CD14-positive monocyte (primary cell): ENCODE measurements at regions not wholly inside any gene's neighbourhood (a gene's known extent, or its start where the extent isn't known, plus 50 kb on each side); places are given as distances from the start of the nearest gene placed in this dataset.

ENCODE experiments used
- DNase-seq, 3 donors: peaks; one replicate each; pipeline ENCODE4 v3.0.0-alpha.2; 2011 to 2022
- H2AFZ ChIP-seq: 2 replicates; pipeline ENCODE4 v1.6.0; 2012; ENCODE audit warnings: mild to moderate bottlenecking, low read depth, low read length, inconsistent platforms; ENCODE audit not compliant: insufficient read depth, poor library complexity, severe bottlenecking
- H3K27ac ChIP-seq, 2 donors: 1 replicate in 1 of 2; 2 replicates in 1 of 2; pipeline ENCODE4 v1.5.1; 2012 to 2013; ENCODE audit warnings: low read length in 2 of 2, control low read depth in 1 of 2, inconsistent platforms in 1 of 2, low read depth in 1 of 2, mild to moderate bottlenecking in 1 of 2
- H3K27me3 ChIP-seq, 2 donors: one replicate each; pipeline versions ENCODE4 v1.6.0 to v1.6.1; 2011 to 2013; ENCODE audit warnings: low read length in 2 of 2; ENCODE audit not compliant: control insufficient read depth in 2 of 2, insufficient read depth in 2 of 2
- H3K36me3 ChIP-seq, 2 donors: replicated peaks in 1 of 2; 1 replicate in 1 of 2; 2 replicates in 1 of 2; pipeline versions ENCODE4 v1.5.1 to v1.6.1; 2012 to 2013; ENCODE audit warnings: low read length in 2 of 2, control low read depth in 1 of 2, inconsistent platforms in 1 of 2, mild to moderate bottlenecking in 1 of 2; ENCODE audit not compliant: insufficient read depth in 2 of 2, control insufficient read depth in 1 of 2
- H3K4me1 ChIP-seq, 2 donors: 1 replicate in 1 of 2; 2 replicates in 1 of 2; pipeline versions ENCODE4 v1.5.1 to v1.6.1; 2012 to 2013; ENCODE audit warnings: low read length in 2 of 2, control low read depth in 1 of 2, inconsistent platforms in 1 of 2, mild to moderate bottlenecking in 1 of 2, moderate library complexity in 1 of 2; ENCODE audit not compliant: insufficient read depth in 2 of 2, control insufficient read depth in 1 of 2
- H3K4me2 ChIP-seq: replicated peaks from 2 replicates; pipeline ENCODE3; 2012; ENCODE audit warnings: low read length, moderate library complexity, mild to moderate bottlenecking; ENCODE audit not compliant: poor library complexity, severe bottlenecking; ENCODE audit errors: extremely low read depth
- H3K4me3 ChIP-seq, 3 experiments: fragments of 200-600 bp in 1 of 3; sonication (generic) in 1 of 3; replicated peaks in 1 of 3; 1 replicate in 2 of 3; 2 replicates in 1 of 3; pipeline ENCODE4 v1.5.1; 2011 to 2013; ENCODE audit warnings: low read length in 3 of 3, mild to moderate bottlenecking in 3 of 3, control low read depth in 2 of 3, low read depth in 2 of 3, inconsistent platforms in 1 of 3, moderate library complexity in 1 of 3
- H3K79me2 ChIP-seq: 2 replicates; pipeline ENCODE4 v1.6.0; 2012; ENCODE audit warnings: mild to moderate bottlenecking, control low read depth, inconsistent platforms, low read length, moderate library complexity; ENCODE audit not compliant: insufficient read depth
- H3K9ac ChIP-seq: 2 replicates; pipeline ENCODE4 v1.6.0; 2017; ENCODE audit warnings: low read length, mild to moderate bottlenecking; ENCODE audit not compliant: insufficient read depth, poor library complexity, severe bottlenecking
- H3K9me3 ChIP-seq, 2 donors: replicated peaks in 1 of 2; 1 replicate in 1 of 2; 2 replicates in 1 of 2; pipeline versions ENCODE4 v1.5.1 to v1.6.1; 2012 to 2013; ENCODE audit warnings: low read length in 2 of 2, control low read depth in 1 of 2; ENCODE audit not compliant: control insufficient read depth in 1 of 2, insufficient read depth in 1 of 2
- H4K20me1 ChIP-seq: 2 replicates; pipeline ENCODE4 v1.6.0; 2012; ENCODE audit warnings: mild to moderate bottlenecking, low read length, control low read depth, moderate library complexity; ENCODE audit not compliant: insufficient read depth
- H3K27ac Mint-ChIP-seq, 7 donors: one replicate each; pipeline ENCODE4 v1.8.0; 2020; ENCODE audit warnings: mild to moderate bottlenecking in 7 of 7, mixed read lengths in 7 of 7, moderate library complexity in 6 of 7, inconsistent platforms in 2 of 7
- H3K27me3 Mint-ChIP-seq, 3 donors: one replicate each; pipeline ENCODE4 v1.8.0; 2021 to 2022; ENCODE audit warnings: low read depth in 3 of 3, mild to moderate bottlenecking in 3 of 3, mixed read lengths in 3 of 3, moderate library complexity in 3 of 3, inconsistent platforms in 1 of 3
- H3K36me3 Mint-ChIP-seq, 2 donors: one replicate each; pipeline ENCODE4 v1.8.0; 2020; ENCODE audit warnings: mixed read lengths in 2 of 2, inconsistent platforms in 1 of 2, mild to moderate bottlenecking in 1 of 2
- H3K4me1 Mint-ChIP-seq: one replicate; pipeline ENCODE4 v1.8.0; 2020; ENCODE audit warnings: mild to moderate bottlenecking, mixed read lengths
- H3K4me3 Mint-ChIP-seq, 2 donors: one replicate each; pipeline ENCODE4 v1.8.0; 2020; ENCODE audit warnings: mild to moderate bottlenecking in 2 of 2, mixed read lengths in 2 of 2, moderate library complexity in 1 of 2
- H3K9me3 Mint-ChIP-seq, 7 donors: one replicate each; pipeline ENCODE4 v1.8.0; 2020 to 2022; ENCODE audit warnings: mixed read lengths in 7 of 7, mild to moderate bottlenecking in 6 of 7, moderate library complexity in 6 of 7, inconsistent platforms in 2 of 7
- WGBS: methylation state at CpG from one replicate; pipeline ENCODE4 v1.1.5; 2013; ENCODE audit warnings: missing lambda C conversion rate; ENCODE audit not compliant: insufficient coverage; 5-methylcytosine and 5-hydroxymethylcytosine counted together
- intact Hi-C, 2 donors: fragments of 100-400 bp; cut with micrococcal nuclease; formaldehyde crosslinking; loops; one replicate each; pipeline versions ENCODE4 v1.15.0 to v1.15.1; 2023
- TF ChIP-seq, protein P1 (sequence below): fragments of 200-600 bp; IDR thresholded peaks from one replicate; pipeline ENCODE4 v1.8.0; 2022; ENCODE audit warnings: antibody characterized with exemption, mild to moderate bottlenecking

DNA sequence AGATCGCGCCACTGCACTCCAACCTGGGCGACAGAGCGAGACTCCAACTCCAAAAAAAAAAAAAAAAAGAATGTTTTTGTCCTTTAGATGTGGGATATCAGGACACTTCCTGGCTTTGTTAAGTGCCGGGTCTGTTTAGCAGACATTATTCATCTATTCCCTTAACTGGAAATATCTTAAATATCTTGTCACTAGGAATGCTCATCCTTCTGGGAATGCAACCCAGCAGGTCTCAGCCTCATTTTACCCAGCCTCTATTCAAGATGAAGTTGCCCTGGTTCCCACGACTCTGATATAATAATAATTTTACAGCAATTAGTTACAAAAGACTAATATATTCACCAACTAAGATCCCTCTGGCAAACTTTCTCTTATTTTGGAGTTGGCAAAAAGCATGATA is 260.9 kb upstream of the SLITRK3 start:
- Histone ChIP-seq H3K27me3 (no peaks in the 10 kb centered on the region), H4K20me1 (no peaks in the 10 kb centered on the region), H3K79me2 (no peaks in the 10 kb centered on the region), H3K27ac (no peak overlapping the region), H3K4me1 (no peaks in the 10 kb centered on the region), H2AFZ (no peak overlapping the region), H3K4me2 (no peak overlapping the region), H3K36me3 (no peaks in the 10 kb centered on the region), H3K9ac (no peak overlapping the region), H3K4me3 (no peak overlapping the region), H3K9me3 (peaks cover 12 to 17% of the 10 kb centered on the region in 2 donors)
- no peak overlapping the region for H3K27ac Mint-ChIP-seq
- H3K9me3 Mint-ChIP-seq, result peaks cover 2 to 13% (median 6%) of the 10 kb centered on the region in 7 donors
- no peak overlapping the region for H3K4me3 Mint-ChIP-seq
- no peaks in the 10 kb centered on the region for H3K36me3 Mint-ChIP-seq
- TF ChIP-seq, protein P1, sequence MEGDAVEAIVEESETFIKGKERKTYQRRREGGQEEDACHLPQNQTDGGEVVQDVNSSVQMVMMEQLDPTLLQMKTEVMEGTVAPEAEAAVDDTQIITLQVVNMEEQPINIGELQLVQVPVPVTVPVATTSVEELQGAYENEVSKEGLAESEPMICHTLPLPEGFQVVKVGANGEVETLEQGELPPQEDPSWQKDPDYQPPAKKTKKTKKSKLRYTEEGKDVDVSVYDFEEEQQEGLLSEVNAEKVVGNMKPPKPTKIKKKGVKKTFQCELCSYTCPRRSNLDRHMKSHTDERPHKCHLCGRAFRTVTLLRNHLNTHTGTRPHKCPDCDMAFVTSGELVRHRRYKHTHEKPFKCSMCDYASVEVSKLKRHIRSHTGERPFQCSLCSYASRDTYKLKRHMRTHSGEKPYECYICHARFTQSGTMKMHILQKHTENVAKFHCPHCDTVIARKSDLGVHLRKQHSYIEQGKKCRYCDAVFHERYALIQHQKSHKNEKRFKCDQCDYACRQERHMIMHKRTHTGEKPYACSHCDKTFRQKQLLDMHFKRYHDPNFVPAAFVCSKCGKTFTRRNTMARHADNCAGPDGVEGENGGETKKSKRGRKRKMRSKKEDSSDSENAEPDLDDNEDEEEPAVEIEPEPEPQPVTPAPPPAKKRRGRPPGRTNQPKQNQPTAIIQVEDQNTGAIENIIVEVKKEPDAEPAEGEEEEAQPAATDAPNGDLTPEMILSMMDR, result no peak
- WGBS, result 50% methylated on average over 1 of the region's 6 CpGs
- intact Hi-C loops, result no loop called here
- DNase-seq, result no peak
- no peaks in the 10 kb centered on the region for H3K27me3 Mint-ChIP-seq
- H3K4me1 Mint-ChIP-seq, result no peaks in the 10 kb centered on the region

DNA sequence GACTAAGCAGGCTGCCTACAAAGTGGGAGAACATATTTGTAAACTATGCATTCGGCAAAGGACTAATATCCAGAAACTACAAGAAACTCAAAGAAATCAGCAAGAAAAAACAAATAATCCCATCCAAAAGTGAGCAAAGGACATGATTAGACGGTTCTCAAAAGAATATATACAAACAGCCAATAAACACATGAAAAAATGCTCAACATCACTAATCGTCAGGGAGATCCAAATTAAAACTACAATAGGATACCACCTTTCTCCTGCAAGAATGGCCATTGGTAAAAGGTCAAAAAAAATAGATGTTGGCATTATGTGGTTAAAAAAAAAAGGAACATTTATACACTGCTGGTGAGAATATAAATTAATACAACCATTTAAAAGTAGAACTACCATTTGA is 259.6 kb upstream of the SLITRK3 start:
- H4K20me1 ChIP-seq, result no peaks in the 10 kb centered on the region
- no peak overlapping the region for H3K4me3 ChIP-seq
- WGBS, result no CpG with 5 or more reads among the region's 3 CpGs
- H3K79me2 ChIP-seq, result no peaks in the 10 kb centered on the region
- no peak overlapping the region for H3K4me2 ChIP-seq
- no peak overlapping the region for H3K27ac ChIP-seq
- H3K27ac Mint-ChIP-seq, result no peak overlapping the region
- H3K4me1 Mint-ChIP-seq, result no peaks in the 10 kb centered on the region
- TF ChIP-seq, protein P1, result no peak
- H3K36me3 Mint-ChIP-seq, result no peaks in the 10 kb centered on the region
- H3K4me3 Mint-ChIP-seq, result no peak overlapping the region
- H3K9ac ChIP-seq, result no peak overlapping the region
- H3K4me1 ChIP-seq, result no peaks in the 10 kb centered on the region
- H3K36me3 ChIP-seq, result no peaks in the 10 kb centered on the region
- peaks cover 2 to 18% (median 6%) of the 10 kb centered on the region in 7 donors for H3K9me3 Mint-ChIP-seq
- intact Hi-C loops, result no loop called here
- H3K27me3 Mint-ChIP-seq, result no peaks in the 10 kb centered on the region
- no peaks in the 10 kb centered on the region for H3K27me3 ChIP-seq
- H3K9me3 ChIP-seq, result peaks cover 15 to 17% of the 10 kb centered on the region in 2 donors
- H2AFZ ChIP-seq, result no peak overlapping the region
- no peak for DNase-seq
